NCI-H82 treated with DMSO at 0.1 percent for 48 hours (cell line): ENCODE measurements at regions not wholly inside any gene's neighbourhood (a gene's known extent, or its start where the extent isn't known, plus 50 kb on each side); places are given as distances from the start of the nearest gene placed in this dataset.

Experiments
- DNase-seq: peaks from one replicate; lab custom pipeline; 2025; ENCODE audit not compliant: unreplicated experiment; lab: John Stamatoyannopoulos, UW

GRCh38 chr2:7950035-7950612 is 731.7 kb upstream of the ID2 start:
- DNase-seq, result no peak

GRCh38 chr2:7951001-7951400 is 730.9 kb upstream of the ID2 start:
- no peak for DNase-seq

- no peak for DNase-seq
Measured at GRCh38 chr2:7951490-7951889, 730.4 kb upstream of the ID2 start.

GRCh38 chr2:7952046-7952745 is 729.7 kb upstream of the ID2 start:
- no peak for DNase-seq

GRCh38 chr2:7953195-7953594 is 728.7 kb upstream of the ID2 start:
- DNase-seq, result no peak

GRCh38 chr2:7954234-7954633 is 727.6 kb upstream of the ID2 start:
- DNase-seq, result no peak

GRCh38 chr2:7956126-7956689 is 725.6 kb upstream of the ID2 start:
- no peak for DNase-seq

- no peak for DNase-seq
Measured at GRCh38 chr2:7961550-7961949, 720.3 kb upstream of the ID2 start.

GRCh38 chr2:7962161-7962560 is 719.7 kb upstream of the ID2 start:
- DNase-seq, result no peak

- no peak for DNase-seq
Measured at GRCh38 chr2:7963787-7964186, 718.1 kb upstream of the ID2 start.

- DNase-seq, result no peak
Measured at GRCh38 chr2:7966032-7966431, 715.8 kb upstream of the ID2 start.

- DNase-seq, result no peak
Measured at GRCh38 chr2:7967707-7968405, 714.0 kb upstream of the ID2 start.

GRCh38 chr2:7969756-7970515 is 711.9 kb upstream of the ID2 start:
- no peak for DNase-seq

- no peak for DNase-seq
Measured at GRCh38 chr2:7971248-7971647, 710.6 kb upstream of the ID2 start.

GRCh38 chr2:7971841-7972240 is 710.0 kb upstream of the ID2 start:
- no peak for DNase-seq

GRCh38 chr2:7972670-7973069 is 709.2 kb upstream of the ID2 start:
- no peak for DNase-seq

- DNase-seq, result no peak
Measured at GRCh38 chr2:7973801-7974480, 707.9 kb upstream of the ID2 start.

GRCh38 chr2:7974936-7975335 is 706.9 kb upstream of the ID2 start:
- DNase-seq, result no peak

GRCh38 chr2:7976206-7976605 is 705.6 kb upstream of the ID2 start:
- no peak for DNase-seq

GRCh38 chr2:7977981-7978380 is 703.9 kb upstream of the ID2 start:
- DNase-seq, result no peak

GRCh38 chr2:7982054-7982453 is 699.8 kb upstream of the ID2 start:
- no peak for DNase-seq
